H1 (cell line): ENCODE measurements at regions not wholly inside any gene's neighbourhood (a gene's known extent, or its start where the extent isn't known, plus 50 kb on each side); places are given as distances from the start of the nearest gene placed in this dataset.

ENCODE experiments used
- CTCF ChIA-PET: fragments of 300-600 bp; sonication (Branson Sonifier 250); formaldehyde crosslinking; loops from one replicate; lab custom pipeline; 2021; ENCODE audit not compliant: partially characterized antibody; lab: Charles Lee
- POLR2A ChIA-PET: fragments of 300-600 bp; sonication (Branson Sonifier 250); formaldehyde crosslinking; loops from one replicate; lab custom pipeline; 2021; ENCODE audit warnings: inconsistent platforms; ENCODE audit not compliant: partially characterized antibody; lab: Charles Lee
- DNase-seq, 2 experiments: peaks; one replicate each; pipeline versions ENCODE4 v3.0.0 to v3.0.0-alpha.2; 2010 to 2022; ENCODE audit warnings: low spot score in 2 of 2, low read depth in 1 of 2, mixed read lengths in 1 of 2
- FAIRE-seq: peaks from 2 replicates; lab custom pipeline; 2011; peaks lifted over from hg19 to GRCh38; lab: Jason Lieb, UNC
- H2AFZ ChIP-seq: 2 replicates; pipeline ENCODE4 v1.8.1; 2012; ENCODE audit warnings: low read length, inconsistent platforms
- H2AK5ac ChIP-seq: 2 replicates; pipeline ENCODE4 v1.6.1; 2013; ENCODE audit warnings: low read depth, low read length
- H2BK120ac ChIP-seq: replicated peaks from 2 replicates; pipeline ENCODE3; 2013; ENCODE audit warnings: low read depth, low read length, inconsistent platforms
- H2BK12ac ChIP-seq: 2 replicates; pipeline ENCODE4 v1.6.1; 2013; ENCODE audit warnings: low read depth, low read length
- H2BK15ac ChIP-seq: 2 replicates; pipeline ENCODE4 v1.6.1; 2013; ENCODE audit warnings: low read length
- H2BK20ac ChIP-seq: 2 replicates; pipeline ENCODE4 v1.6.1; 2013; ENCODE audit warnings: low read length
- H2BK5ac ChIP-seq: 2 replicates; pipeline ENCODE4 v1.6.1; 2013; ENCODE audit warnings: low read depth, low read length
- H3K14ac ChIP-seq: 2 replicates; pipeline ENCODE4 v1.6.1; 2013; ENCODE audit warnings: inconsistent platforms; ENCODE audit not compliant: insufficient read length
- H3K18ac ChIP-seq: 2 replicates; pipeline ENCODE4 v1.6.1; 2013; ENCODE audit warnings: low read length; ENCODE audit errors: extremely low read depth
- H3K23ac ChIP-seq: 2 replicates; pipeline ENCODE4 v1.6.1; 2013; ENCODE audit warnings: inconsistent platforms; ENCODE audit not compliant: insufficient read length
- H3K23me2 ChIP-seq: 2 replicates; pipeline ENCODE4 v1.6.1; 2013; ENCODE audit warnings: low read depth, low read length
- H3K27ac ChIP-seq: 2 replicates; pipeline ENCODE4 v1.6.1; 2011; ENCODE audit warnings: low read depth, low read length, inconsistent platforms
- H3K27me3 ChIP-seq, 4 experiments: replicated peaks in 1 of 4; 1 replicate in 1 of 4; 2 replicates in 3 of 4; pipeline versions ENCODE4 v1.6.1 to v1.8.1; 2011 to 2013; ENCODE audit warnings: low read length in 3 of 4, mild to moderate bottlenecking in 3 of 4, inconsistent platforms in 2 of 4, mixed read lengths in 2 of 4, moderate library complexity in 1 of 4; ENCODE audit not compliant: control insufficient read depth in 3 of 4, insufficient read depth in 3 of 4; ENCODE audit errors: extremely low read depth in 1 of 4
- H3K36me3 ChIP-seq, 4 experiments: 2 replicates each; pipeline versions ENCODE4 v1.6.1 to v1.8.1; 2011 to 2013; ENCODE audit warnings: mild to moderate bottlenecking in 4 of 4, low read length in 3 of 4, moderate library complexity in 2 of 4, control low read depth in 1 of 4, inconsistent platforms in 1 of 4; ENCODE audit not compliant: insufficient read depth in 4 of 4, control insufficient read depth in 2 of 4
- H3K4ac ChIP-seq: replicated peaks from 2 replicates; pipeline ENCODE3; 2013; ENCODE audit warnings: low read length, low read depth, mixed read lengths, inconsistent platforms; ENCODE audit not compliant: insufficient read length
- H3K4me1 ChIP-seq, 4 experiments: replicated peaks in 1 of 4; 1 replicate in 1 of 4; 2 replicates in 3 of 4; pipeline versions ENCODE4 v1.6.1 to v1.8.1; 2011 to 2013; ENCODE audit warnings: low read length in 3 of 4, inconsistent platforms in 2 of 4, mixed read lengths in 1 of 4; ENCODE audit not compliant: insufficient read depth in 4 of 4, control insufficient read depth in 3 of 4
- H3K4me2 ChIP-seq, 2 experiments: 2 replicates each; pipeline versions ENCODE4 v1.6.1 to v1.8.1; 2011 to 2013; ENCODE audit warnings: low read depth in 2 of 2, low read length in 2 of 2, control low read depth in 1 of 2, inconsistent platforms in 1 of 2, mild to moderate bottlenecking in 1 of 2; ENCODE audit not compliant: insufficient read depth in 1 of 2
- H3K4me3 ChIP-seq, 4 experiments: fragments of 200-600, 300-600 bp in 1 of 4; sonication (generic), shearing (Covaris generic), sonication (Bioruptor Twin) in 1 of 4; 2 replicates each; pipeline versions ENCODE4 v1.5.1 to v1.8.1; 2011 to 2016; ENCODE audit warnings: low read length in 4 of 4, low read depth in 3 of 4, control low read depth in 2 of 4, inconsistent platforms in 2 of 4, mild to moderate bottlenecking in 2 of 4, mixed read lengths in 1 of 4, moderate library complexity in 1 of 4; ENCODE audit not compliant: insufficient read depth in 2 of 4; ENCODE audit errors: extremely low read depth in 1 of 4
- H3K56ac ChIP-seq: replicated peaks from 2 replicates; pipeline ENCODE3; 2013; ENCODE audit warnings: low read depth, mild to moderate bottlenecking, mixed read lengths, low read length, inconsistent platforms; ENCODE audit not compliant: insufficient read length
- H3K79me1 ChIP-seq: 2 replicates; pipeline ENCODE4 v1.6.1; 2013; ENCODE audit warnings: low read depth, low read length, control low read depth
- H3K79me2 ChIP-seq, 2 experiments: 2 replicates each; pipeline versions ENCODE4 v1.6.1 to v1.8.1; 2012 to 2013; ENCODE audit warnings: low read length in 2 of 2, mild to moderate bottlenecking in 2 of 2, inconsistent platforms in 1 of 2; ENCODE audit not compliant: insufficient read depth in 2 of 2, control insufficient read depth in 1 of 2
- H3K9ac ChIP-seq, 4 experiments: replicated peaks in 1 of 4; 1 replicate in 1 of 4; 2 replicates in 3 of 4; pipeline versions ENCODE4 v1.6.1 to v1.8.1; 2011 to 2013; ENCODE audit warnings: low read depth in 3 of 4, low read length in 3 of 4, control low read depth in 2 of 4, mild to moderate bottlenecking in 2 of 4, moderate library complexity in 2 of 4, inconsistent platforms in 1 of 4; ENCODE audit errors: extremely low read depth in 1 of 4
- H3K9me3 ChIP-seq, 2 experiments: 2 replicates each; pipeline versions ENCODE4 v1.6.1 to v1.8.1; 2012 to 2013; ENCODE audit warnings: mild to moderate bottlenecking in 2 of 2, moderate library complexity in 2 of 2, control low read depth in 1 of 2, inconsistent platforms in 1 of 2, low read depth in 1 of 2, low read length in 1 of 2, mixed read lengths in 1 of 2; ENCODE audit not compliant: insufficient read depth in 2 of 2
- H4K20me1 ChIP-seq, 2 experiments: replicated peaks in 1 of 2; 2 replicates each; pipeline versions ENCODE3 to v1.8.1; 2011 to 2013; ENCODE audit warnings: inconsistent platforms in 2 of 2, low read length in 2 of 2, mild to moderate bottlenecking in 1 of 2; ENCODE audit not compliant: insufficient read depth in 2 of 2, control insufficient read depth in 1 of 2
- H4K5ac ChIP-seq: 2 replicates; pipeline ENCODE4 v1.6.1; 2013; ENCODE audit warnings: low read length, low read depth, mixed read lengths, inconsistent platforms; ENCODE audit not compliant: insufficient read length
- H4K8ac ChIP-seq: 2 replicates; pipeline ENCODE4 v1.8.0; 2013; ENCODE audit warnings: mild to moderate bottlenecking, moderate library complexity, low read length, inconsistent platforms; ENCODE audit not compliant: insufficient read depth; ENCODE audit errors: extremely low read depth
- H4K91ac ChIP-seq: replicated peaks from 2 replicates; pipeline ENCODE3; 2013; ENCODE audit warnings: low read length, mixed read lengths, inconsistent platforms; ENCODE audit not compliant: insufficient read length
- BRCA1 ChIP-seq: IDR thresholded peaks from 2 replicates; pipeline ENCODE4 v1.6.1; 2012; ENCODE audit warnings: low read depth, low read length, improper control_type of control experiment
- KDM5A ChIP-seq: fragments of 200-600 bp; IDR thresholded peaks from 2 replicates; pipeline ENCODE4 v1.7.1; 2012; ENCODE audit warnings: mild to moderate bottlenecking, low read length, inconsistent platforms, mixed read lengths
- WGBS, 2 experiments: shearing (Covaris generic) in 1 of 2; methylation state at CpG; one replicate each; pipeline versions ENCODE4 v1.1.6 to v1.1.7; 2013 to 2015; ENCODE audit warnings: low lambda C conversion rate in 2 of 2, mixed read lengths in 2 of 2, inconsistent platforms in 1 of 2, low coverage in 1 of 2, missing lambda C conversion rate in 1 of 2; ENCODE audit not compliant: insufficient replicate concordance in 2 of 2, insufficient coverage in 1 of 2, insufficient read length in 1 of 2; ENCODE audit errors: extremely low coverage in 1 of 2, missing lambda C conversion rate in 1 of 2; 5-methylcytosine and 5-hydroxymethylcytosine counted together

GRCh38 chr6:30801950-30802349, 57.6 kb upstream of the IER3 start:
- no peaks in the 10 kb centered on the region for H4K20me1 ChIP-seq
- H3K4ac ChIP-seq, result peak overlapping the region; percentile 41
- H3K9ac ChIP-seq, result no peak overlapping the region
- H2BK20ac ChIP-seq, result no peak overlapping the region
- H3K36me3 ChIP-seq, result no peaks in the 10 kb centered on the region
- no peak overlapping the region for H3K27ac ChIP-seq
- H2BK5ac ChIP-seq, result no peak overlapping the region
- no peak overlapping the region for H2BK120ac ChIP-seq
- CTCF ChIA-PET, result interaction anchor here (2.3 kb wide), 1 partner anchor 79 kb away, joined by 6 read pairs; no protein-coding TSS in a partner anchor
- H4K8ac ChIP-seq, result no peak overlapping the region
- no peak overlapping the region for H4K5ac ChIP-seq
- no peaks in the 10 kb centered on the region for H3K27me3 ChIP-seq
- H3K23ac ChIP-seq, result no peak overlapping the region
- POLR2A ChIA-PET, result no interaction called here
- no peaks in the 10 kb centered on the region for H3K23me2 ChIP-seq
- no peak overlapping the region for H2BK12ac ChIP-seq
- no peaks in the 10 kb centered on the region for H3K4me1 ChIP-seq
- peak overlapping the region; percentile 23; the same call in 1 of the 2 replicates for H2BK15ac ChIP-seq
- no peak overlapping the region for H3K14ac ChIP-seq
- 91% methylated on average over 8 of the region's 8 CpGs; no CpG with 5 or more reads in 1 of the 2 experiments for WGBS, 2 experiments
- H4K91ac ChIP-seq, result no peak overlapping the region
- FAIRE-seq, result no peak
- H3K4me2 ChIP-seq, result no peak overlapping the region
- no peak overlapping the region for H2AFZ ChIP-seq
- no peaks in the 10 kb centered on the region for H3K9me3 ChIP-seq
- H3K56ac ChIP-seq, result no peak overlapping the region
- no peak for DNase-seq
- no peaks in the 10 kb centered on the region for H3K79me1 ChIP-seq
- no peak overlapping the region for H2AK5ac ChIP-seq
- H3K4me3 ChIP-seq, result no peak overlapping the region
- no peak overlapping the region for H3K18ac ChIP-seq
- H3K79me2 ChIP-seq, result no peaks in the 10 kb centered on the region
- no peak for TF ChIP-seq BRCA1
- no peak for TF ChIP-seq KDM5A
